Activated CD4-positive, alpha-beta T cell treated with anti-CD3 and anti-CD28 coated beads, Interleukin-2, amount 50 U/mL, for 16 hours (primary cell): ENCODE measurements at regions not wholly inside any gene's neighbourhood (a gene's known extent, or its start where the extent isn't known, plus 50 kb on each side); places are given as distances from the start of the nearest gene placed in this dataset.
A peak's percentile ranks its signal among the peaks of the same experiment; 100 is the strongest.

Experiments
- DNase-seq: peaks from one replicate; pipeline ENCODE4 v3.0.0-alpha.2; 2020

DNA sequence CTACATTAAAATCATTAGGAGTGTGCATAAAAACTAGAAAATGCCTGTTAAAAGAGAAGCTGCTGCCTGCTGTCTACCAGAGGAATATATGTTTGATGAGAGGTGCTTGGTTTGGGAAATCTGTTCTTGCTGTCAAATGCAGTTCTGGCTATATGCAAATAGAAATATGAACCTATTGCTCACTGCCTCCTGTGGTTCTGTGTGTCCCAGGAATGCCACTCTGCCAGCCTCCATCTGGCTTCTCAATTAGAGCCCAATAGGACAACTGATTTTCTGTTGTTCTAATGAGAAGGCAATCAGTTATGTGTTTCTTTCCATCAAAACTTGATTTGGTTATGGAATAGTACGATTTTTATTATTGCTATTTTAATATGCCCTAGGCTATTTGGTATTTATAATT is 759.7 kb downstream of the HDGFL1 start:
- DNase-seq = no peak

DNA sequence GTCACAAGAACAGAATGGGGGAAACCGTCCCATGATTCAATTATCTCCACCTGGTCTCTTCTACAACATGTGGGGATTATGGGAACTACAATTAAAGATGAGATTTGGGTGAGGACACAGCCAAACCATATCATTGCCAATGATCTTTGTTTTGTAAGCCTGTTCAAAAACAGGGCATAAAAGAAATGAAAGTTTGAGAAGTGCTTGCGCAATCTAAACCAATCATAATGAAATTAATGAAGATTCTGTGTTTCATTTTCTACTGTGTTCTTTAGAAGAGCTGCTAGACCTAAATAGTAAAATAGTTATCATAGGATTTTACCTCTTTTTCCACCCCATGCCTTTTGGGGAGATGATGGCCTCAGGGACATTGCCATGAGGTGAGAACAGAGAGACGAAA is 761.3 kb downstream of the HDGFL1 start:
- no peak for DNase-seq

DNA sequence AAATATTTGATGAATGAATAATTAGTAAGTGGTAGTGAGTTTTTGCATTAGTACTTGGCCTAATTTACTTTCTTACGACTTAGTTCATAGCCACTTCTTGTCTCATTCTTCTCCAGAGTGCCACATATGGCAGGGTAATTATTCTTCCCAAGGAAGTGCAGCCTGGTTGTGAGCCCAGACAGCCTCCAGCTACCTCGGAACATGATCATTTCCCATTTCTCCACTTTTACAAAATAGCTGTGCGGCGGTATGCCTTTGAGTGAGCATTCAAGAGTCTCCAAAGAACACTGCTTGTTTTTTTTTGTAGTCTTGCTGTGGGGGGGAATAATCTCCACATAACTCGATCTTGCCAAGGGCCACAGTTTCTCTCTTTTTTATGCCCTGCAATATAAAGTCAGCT is 765.0 kb downstream of the HDGFL1 start:
- no peak for DNase-seq

DNA sequence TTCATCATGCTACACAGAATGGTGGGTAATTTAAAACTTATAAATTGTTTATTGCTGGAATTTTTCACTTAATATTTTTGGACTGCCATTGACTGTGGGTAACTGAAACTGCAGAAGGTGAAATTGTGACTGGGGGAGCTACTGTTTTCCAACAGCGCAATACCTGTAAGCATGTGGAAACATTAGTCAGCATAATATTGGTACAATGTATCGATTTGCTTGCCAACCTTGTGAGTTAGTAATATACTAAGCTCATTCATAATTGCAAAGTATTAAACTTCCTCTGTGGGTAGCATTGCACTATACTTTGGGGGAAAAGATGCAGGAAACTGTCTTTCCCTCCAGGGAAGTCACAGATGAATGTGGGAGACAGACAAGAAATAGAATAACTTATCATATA is 766.5 kb downstream of the HDGFL1 start:
- no peak for DNase-seq

DNA sequence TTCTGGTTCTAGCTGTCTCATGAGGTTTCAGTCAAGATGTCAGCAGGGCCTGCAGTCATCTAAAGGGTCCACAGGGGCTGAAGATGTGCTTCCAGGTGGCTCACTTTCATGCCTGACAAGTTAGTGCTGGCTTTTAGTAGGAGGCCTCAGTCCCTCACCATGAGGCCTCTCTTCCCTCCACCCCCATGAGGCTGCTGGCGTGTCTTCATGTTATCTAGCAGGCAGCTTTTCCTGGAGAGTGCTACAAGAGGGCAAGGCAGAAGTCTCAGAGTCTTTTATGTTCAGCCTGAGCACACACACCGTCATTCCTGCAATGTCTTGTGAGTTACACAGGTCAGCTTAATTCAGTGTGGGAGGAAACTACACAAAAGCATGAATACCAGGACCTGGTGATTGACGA is 769.9 kb downstream of the HDGFL1 start:
- DNase-seq = no peak

DNA sequence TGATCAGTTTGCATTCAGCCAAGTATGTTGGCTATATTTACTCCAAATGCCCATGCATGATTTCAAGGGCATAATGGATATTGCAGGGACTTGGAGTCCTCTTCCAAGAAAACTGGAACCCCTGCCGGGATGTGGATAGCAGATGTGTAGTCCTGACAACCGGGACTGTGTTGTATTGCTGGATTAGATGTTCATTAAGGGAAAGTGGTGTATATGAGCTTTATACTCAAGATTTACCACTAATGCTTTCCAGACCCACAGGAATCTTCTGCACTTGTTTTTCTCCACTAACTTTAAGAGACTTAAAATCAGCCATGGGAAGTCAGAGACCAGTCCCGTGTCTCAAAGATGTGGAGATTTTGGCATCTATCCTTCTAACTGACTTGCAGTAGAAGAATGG is 770.9 kb downstream of the HDGFL1 start:
- no peak for DNase-seq

DNA sequence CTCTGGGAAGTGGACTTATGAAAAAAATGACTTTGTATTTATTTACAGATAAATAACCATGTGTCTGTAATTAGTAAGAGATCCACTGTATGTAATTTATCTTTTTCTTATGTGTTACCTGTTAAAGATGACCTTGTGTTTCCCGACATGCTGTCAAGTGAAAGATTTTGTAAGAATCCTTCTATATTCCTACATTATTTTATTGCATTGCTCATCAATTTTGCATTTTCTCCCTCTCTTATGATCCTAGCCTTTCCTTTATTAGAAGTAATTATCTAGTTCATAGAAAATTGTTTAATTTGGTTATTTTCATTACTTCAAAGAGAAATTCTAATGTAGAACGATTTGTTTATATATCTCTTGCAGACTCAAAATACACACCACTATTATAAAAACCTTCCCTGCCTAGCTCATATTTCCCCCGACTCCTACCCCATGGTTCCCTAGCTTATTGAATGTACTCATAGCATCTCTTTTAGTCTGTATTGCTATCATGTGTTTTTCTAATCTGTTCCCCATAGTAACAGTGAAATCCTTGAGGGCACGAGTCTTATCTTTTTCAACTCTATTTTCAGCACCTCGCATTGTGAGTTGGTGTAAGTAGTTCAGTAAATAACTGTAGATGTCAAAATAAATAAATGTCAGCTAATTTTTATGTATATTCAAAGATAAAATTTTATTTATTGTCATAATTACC is 774.4 kb downstream of the HDGFL1 start:
- DNase-seq = no peak

DNA sequence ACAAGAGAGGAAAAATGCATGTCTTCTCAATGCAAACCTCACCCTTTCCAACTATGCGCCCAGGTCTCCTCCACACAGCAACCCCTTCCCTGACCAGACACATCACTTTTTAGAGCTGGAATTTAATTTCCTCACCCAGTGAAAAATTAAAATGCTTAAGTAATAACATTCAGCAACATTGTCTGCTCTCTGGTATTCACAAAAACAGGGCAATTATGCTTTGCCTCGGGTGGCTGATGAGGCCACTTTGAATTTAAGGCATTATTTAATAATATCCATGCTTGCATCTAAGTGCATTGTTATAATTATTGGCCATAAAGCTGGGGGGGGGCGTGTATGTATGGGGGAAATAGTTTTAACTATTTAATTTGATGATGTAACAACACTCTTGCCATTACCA is 777.8 kb upstream of the NRSN1 start:
- no peak for DNase-seq

DNA sequence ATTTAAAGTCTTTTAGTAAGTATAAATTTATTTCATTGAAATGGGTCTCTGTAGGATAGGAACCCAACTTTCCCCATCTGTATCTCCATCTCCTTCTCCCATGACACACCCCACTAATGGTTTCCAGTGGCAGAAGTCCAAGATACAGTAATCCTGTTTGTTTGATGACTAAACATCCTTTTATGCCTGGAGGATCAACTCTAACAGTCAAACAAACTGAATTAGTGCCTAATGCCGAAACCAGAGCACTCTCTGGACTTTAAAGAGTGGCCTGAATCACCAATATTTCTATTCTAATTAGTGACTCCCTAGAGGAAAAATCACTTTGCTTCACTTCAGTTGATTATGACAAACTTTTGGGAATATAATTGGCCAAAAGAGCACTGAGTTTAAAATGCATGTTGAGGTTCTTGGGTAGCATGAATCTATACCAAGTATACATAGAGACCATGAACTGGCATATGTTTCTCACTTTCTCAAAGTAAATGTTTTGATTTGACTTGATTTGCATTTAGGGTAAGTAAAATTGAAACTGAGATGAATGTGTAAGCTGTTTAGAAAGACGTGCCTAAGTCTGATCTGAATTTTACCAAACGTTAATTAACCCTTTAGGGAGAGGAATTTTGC is 776.4 kb upstream of the NRSN1 start:
- peak; percentile 4 for DNase-seq

DNA sequence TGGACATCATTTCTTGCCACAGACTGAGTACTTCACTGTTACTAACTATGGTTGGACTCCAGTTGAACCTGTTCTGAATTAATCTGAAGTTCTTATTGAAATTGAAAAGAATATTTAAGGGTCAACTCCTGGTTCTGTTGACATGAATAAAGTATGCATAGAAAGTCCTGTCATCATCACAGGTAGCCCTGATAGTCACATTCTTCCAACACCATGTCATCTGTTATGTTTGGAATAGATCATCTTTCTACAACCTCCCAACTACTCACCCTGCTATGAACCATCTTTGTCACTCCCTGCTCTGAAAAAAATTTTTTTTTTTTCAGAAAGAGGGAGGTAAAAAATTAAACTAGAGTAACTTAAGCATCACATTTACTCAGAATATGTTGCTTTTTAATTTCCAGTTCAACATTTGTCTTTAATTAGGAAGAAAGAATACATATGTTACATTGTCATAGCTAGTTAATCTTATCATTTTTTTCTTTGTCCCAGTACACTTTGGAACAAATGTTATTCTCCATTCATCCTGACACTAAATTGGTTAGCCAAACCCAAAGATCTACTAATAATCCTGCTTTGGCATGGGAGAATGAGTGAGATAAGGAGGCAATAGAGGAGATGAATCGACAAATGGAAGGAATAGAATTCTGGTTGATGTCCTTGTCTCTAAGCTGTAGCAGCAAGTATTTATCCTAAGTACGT is 775.1 kb upstream of the NRSN1 start:
- DNase-seq = no peak

DNA sequence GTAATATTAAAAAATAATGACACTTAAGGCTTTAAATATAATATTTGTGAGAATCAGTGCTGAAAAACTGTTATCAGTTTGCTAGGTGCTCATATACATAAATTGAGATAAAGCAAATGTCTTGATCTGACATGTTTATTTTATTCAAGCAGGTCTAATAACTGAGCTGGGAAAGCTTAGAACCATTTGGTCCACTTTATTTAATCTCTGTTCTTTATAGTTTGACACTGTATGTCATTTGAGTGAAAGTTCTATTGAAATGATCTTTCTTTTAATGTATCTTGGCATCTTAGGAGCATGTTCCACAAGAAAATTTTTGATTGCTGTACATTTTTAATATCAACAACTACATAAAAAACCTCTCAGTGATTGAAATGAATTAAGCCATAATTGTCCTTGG is 772.0 kb upstream of the NRSN1 start:
- no peak for DNase-seq

DNA sequence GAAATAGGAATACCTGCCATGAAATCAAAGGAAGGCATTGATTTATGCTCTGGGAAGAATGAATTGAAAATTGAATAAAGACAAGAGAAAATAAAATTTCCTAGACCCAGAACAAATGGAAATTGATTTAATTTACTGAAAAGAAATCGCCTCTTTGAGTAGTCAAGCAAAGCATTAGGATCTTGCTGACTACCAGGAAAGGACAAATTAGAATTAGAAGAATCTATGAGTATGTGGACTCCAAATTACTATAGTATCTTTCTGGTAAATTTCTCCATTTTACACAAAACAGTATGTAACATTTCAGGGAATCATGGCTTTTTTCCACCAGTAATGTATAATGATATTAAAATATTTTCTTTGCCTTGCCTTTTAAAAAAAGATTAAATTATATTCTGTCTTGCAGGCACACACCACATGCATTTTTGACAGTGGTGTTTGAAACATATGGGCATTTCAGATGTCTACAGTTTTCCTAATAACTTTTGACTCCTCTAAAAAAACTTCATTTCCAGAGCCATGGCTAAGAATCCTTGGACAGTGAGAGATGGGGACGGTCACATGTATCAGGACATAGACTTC is 768.7 kb upstream of the NRSN1 start:
- DNase-seq = no peak

DNA sequence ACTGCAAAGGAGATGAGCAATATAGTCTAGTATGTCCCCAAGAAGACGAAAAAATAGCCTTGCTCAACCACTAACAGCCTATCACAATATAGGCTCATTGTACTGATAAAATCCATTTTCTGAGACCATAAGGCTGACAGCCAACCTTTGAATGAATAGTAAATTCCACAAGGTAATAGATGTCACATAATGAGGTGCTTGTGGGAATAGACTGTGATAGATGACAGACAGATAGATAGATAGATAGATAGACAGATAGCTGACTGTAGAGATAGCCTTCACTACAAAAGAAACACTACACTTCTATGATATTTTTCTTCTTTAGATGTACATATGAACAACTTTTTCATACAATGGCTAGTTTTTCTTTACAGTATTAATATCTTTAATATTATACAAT is 760.3 kb upstream of the NRSN1 start:
- DNase-seq = no peak

DNA sequence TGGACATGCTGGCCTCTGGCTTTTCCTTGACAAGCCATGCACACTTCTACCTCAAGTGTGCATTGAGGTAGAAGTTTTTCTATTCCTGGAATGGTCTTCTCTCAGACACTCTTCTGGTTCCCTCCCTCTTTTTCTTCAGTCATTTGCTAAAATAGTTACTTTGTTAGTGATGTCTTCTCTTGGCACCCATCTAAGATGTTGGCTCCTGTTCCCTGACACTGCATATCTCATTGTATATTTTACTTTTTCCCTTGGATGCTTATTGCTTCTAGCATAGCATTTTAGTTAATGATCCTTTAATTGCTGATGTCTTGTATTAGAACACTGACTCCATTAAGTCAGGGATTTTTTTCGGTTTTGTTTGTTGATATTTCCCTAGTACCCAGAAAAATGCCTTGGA is 758.7 kb upstream of the NRSN1 start:
- DNase-seq = no peak

DNA sequence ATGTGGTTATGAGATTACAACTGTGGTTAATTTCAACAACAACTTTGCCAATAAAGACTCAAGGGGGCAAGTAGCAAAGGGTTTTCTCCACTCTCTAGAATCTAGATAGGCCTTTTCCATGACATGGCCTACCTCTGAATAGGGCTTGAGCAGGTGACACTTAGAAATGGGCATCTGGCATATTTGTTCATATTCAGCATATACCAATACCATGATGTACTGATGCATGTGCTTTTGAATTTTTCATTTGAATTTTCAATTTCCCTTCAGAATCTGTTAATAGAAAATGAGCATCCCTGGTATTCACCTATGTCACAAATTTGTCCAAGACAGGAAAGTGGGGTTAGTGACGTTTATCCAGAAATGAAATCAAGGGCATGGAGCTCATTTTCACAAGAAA is 757.5 kb upstream of the NRSN1 start:
- no peak for DNase-seq

DNA sequence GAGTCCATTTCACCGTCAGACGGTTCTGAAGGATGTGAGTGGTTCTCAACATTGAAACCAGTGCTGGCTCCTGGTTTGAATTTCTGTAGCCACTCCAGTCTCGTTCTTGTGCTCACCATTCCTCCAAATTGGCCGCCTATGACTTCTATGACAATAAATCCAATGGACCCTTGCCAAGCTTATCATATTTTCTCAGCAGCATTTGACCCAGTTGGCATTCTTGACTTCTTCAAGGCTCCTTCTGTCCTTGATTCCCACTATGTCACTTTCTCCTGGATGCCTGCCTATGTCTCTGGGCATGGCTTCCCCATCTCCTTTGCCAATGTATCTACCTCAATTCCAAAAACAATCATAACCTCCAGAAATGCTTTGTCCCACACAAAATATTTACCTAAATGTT is 756.0 kb upstream of the NRSN1 start:
- DNase-seq = no peak

DNA sequence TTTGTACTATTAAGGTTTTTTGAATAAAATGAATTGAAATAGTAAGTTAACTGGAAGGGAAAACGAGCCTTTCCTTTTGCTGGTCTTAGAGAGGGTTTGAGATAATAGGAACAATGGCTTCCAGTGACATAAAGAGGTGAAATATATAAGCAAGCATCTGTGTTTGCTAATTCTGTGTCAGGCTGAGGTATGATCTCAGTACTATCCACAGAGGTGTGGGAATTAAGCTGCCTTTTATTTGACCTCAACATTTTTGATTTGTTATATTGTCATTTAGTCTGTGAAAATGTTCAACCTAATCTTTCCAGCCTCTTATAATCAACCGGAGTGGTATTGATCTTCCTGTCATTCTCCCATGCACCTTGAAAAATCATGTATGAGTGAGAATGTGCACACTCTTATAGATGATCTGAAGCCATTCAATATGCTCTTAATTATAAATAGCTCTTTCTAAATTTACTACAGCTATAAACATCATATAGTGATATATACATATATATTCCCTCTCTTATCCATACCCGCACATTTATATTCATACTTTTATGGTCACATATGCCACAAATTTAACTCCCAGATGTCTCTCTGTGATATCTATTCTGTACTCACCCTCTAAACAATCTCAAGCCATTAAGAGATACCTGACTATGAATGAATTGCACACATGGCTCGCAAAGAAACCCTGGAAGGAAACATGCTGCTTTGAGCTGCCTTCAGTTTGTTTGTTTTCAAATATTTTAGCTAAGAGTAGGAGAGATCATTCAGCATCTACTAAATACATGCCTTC is 754.7 kb upstream of the NRSN1 start:
- no peak for DNase-seq

DNA sequence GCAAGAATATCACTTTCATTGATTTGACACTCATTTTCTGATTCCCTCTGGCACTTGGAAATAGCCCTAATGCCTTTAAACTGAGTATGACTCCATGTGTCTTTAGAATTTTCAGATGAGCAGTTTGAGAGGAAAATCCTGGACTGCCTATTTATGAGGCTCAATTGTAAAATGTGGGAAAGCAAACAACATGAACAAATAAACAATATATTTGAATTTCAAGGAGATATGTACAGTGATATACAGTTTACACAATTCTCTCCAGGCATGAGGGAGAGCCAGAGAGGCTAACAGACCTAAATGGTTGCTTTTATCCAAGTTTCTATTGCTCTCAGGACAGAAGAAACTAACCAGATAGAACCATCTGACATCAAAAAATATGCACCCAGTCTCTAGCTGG is 748.2 kb upstream of the NRSN1 start:
- no peak for DNase-seq

DNA sequence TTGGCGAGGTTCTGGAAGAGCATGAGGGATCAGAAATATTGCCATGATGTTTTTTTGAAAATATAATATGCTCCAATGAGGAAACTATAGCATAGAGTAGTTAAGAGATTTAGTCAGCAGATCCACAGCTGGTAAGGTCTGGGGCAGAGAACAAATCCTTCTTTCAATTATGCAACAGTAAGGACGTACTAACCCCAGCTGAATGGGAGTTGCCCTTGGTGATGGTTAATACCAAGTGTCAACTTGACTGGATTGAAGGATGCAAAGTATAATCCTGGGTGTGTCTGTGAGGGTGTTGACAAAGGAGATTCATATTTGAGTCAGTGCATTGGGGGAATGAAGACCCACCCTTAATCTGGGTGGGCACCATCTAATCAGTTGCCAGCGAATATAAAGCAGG is 745.5 kb upstream of the NRSN1 start:
- no peak for DNase-seq

DNA sequence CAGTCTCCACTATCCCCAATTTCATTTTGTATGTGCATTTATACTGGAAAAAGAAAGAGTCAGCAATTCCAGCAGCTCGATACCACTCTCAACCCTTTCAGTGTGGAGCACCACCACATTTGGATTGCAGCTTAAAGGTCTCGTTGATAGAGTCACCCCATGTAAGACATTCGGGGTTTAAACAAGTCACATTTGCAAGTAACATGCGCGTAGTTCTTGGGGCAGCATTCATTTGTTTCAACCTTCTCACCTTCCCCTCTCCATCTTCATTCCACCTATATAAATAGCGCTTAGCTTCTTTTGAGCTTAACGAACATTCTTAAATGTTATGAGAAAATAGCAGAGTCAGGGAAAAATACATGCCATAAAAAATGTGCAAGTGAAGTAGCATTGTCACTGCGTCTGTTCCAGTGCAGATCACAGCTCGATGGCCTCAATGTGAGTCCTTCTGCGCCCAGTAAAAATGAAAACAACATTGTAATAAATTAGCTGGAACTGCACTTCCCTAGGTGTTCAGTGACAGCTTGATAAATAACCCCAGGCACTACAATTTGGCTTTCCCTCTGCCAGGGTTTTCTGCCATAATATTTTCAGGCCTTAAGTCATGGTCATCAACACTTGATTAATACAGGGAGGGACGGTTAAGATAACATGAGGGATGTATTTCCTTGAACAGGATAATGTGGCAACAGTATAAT is 737.8 kb upstream of the NRSN1 start:
- no peak for DNase-seq

DNA sequence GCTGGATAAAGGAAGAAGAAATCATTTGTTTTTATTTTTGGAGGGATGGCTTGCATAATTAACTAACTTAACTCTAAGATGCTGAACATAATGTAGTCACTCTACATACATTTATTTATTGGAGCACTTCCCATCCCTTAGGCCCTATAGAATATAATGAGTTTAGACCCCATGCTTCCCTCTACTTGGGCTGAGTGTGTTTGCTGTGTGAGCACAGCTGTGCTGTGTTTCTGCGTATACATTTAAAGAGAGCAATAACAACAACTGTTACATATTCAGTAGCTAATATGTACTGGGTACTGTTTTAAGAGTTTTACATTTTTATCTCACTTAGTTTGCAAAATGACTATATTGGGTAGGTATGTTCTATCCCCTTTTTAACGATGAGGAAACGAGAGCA is 736.6 kb upstream of the NRSN1 start:
- no peak for DNase-seq

DNA sequence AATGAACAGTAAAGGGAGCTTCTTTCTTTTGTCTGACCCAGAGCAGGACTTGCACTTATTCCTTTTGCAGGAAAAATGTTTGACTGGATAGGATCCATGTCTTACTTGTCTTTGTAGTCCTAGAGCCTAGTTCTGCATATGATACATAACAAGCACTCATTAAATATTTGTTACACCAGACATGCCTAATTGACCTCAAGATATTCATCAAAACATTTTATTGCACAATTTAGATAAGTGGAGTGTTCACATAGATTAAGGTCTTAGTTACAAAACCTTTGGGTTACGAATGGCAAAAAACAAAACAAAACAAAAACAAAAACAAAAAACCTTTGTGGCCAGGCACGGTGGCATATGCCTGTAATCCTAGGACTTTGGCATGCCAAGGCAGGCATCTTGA is 735.8 kb upstream of the NRSN1 start:
- no peak for DNase-seq

DNA sequence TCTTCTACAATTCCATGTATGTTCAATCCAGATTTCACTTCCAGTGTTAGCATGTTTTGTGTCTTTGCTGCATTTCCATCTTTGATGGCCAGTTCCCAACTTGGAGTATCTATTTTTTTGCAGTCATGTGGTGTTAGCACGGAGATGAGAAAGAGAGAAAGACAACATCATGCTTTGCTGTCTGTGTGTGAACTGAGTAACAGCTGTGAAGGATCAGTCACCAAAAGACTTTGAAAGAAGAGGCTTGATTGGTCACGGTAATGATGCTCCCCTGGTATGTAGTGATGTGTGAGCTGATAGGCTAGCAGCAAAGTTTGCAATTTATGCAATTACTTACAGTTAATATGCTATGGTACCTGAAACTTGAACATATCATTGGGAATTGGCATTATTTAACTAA is 731.3 kb upstream of the NRSN1 start:
- no peak for DNase-seq
